Caco-2 (cell line): ENCODE measurements at regions not wholly inside any gene's neighbourhood (a gene's known extent, or its start where the extent isn't known, plus 50 kb on each side); places are given as distances from the start of the nearest gene placed in this dataset.

ENCODE experiments used
- BruUV-seq: library from RNA; stranded (reverse); fragments of 400-500 nt; replicated peaks from 2 replicates; lab custom pipeline; 2021; lab: Mats Ljungman, UMichigan
- CTCF ChIA-PET: fragments of 300-600 bp; sonication (Branson Sonifier 250); formaldehyde crosslinking; loops from one replicate; lab custom pipeline; 2022; ENCODE audit warnings: antibody characterized with exemption; lab: Charles Lee
- POLR2A ChIA-PET: fragments of 300-600 bp; sonication (Branson Sonifier 250); formaldehyde crosslinking; loops from one replicate; lab custom pipeline; 2022; ENCODE audit warnings: antibody characterized with exemption; lab: Charles Lee
- DNase-seq, 2 experiments: peaks; one replicate each; pipeline versions ENCODE4 v3.0.0 to v3.0.0-alpha.2; 2020 to 2022
- H3K27me3 ChIP-seq: replicated peaks from 2 replicates; pipeline ENCODE4 v1.6.0; 2011; ENCODE audit warnings: low read length; ENCODE audit not compliant: control insufficient read depth, insufficient read depth
- H3K36me3 ChIP-seq: 2 replicates; pipeline ENCODE4 v1.5.1; 2011; ENCODE audit warnings: low read length; ENCODE audit not compliant: control insufficient read depth, insufficient read depth
- H3K4me1 ChIP-seq: fragments of 250-450 bp; sonication (Bioruptor Pico); 2 replicates; pipeline ENCODE4 v1.5.1; 2020; ENCODE audit warnings: mild to moderate bottlenecking
- H3K4me3 ChIP-seq: 2 replicates; pipeline ENCODE4 v1.5.1; 2011; ENCODE audit warnings: low read depth, mild to moderate bottlenecking, control low read depth, low read length
- H3K9me3 ChIP-seq: fragments of 250-450 bp; sonication (Bioruptor Pico); 2 replicates; pipeline ENCODE4 v1.5.1; 2020; ENCODE audit warnings: mild to moderate bottlenecking, moderate library complexity
- H3K27ac Mint-ChIP-seq: one replicate; pipeline ENCODE4 v1.8.0; 2022; ENCODE audit warnings: mixed read lengths; ENCODE audit not compliant: unreplicated experiment
- H3K27me3 Mint-ChIP-seq: one replicate; pipeline ENCODE4 v1.8.0; 2022; ENCODE audit warnings: mixed read lengths; ENCODE audit not compliant: insufficient read depth, unreplicated experiment
- H3K36me3 Mint-ChIP-seq: one replicate; pipeline ENCODE4 v1.8.0; 2022; ENCODE audit warnings: mild to moderate bottlenecking, mixed read lengths; ENCODE audit not compliant: insufficient read depth, unreplicated experiment
- H3K4me1 Mint-ChIP-seq: one replicate; pipeline ENCODE4 v1.8.0; 2022; ENCODE audit warnings: low read depth, mixed read lengths; ENCODE audit not compliant: unreplicated experiment
- H3K4me3 Mint-ChIP-seq: one replicate; pipeline ENCODE4 v1.8.0; 2022; ENCODE audit warnings: mild to moderate bottlenecking, moderate library complexity, mixed read lengths; ENCODE audit not compliant: unreplicated experiment
- H3K9me3 Mint-ChIP-seq: one replicate; pipeline ENCODE4 v1.8.0; 2022; ENCODE audit warnings: mixed read lengths; ENCODE audit not compliant: unreplicated experiment
- CTCF ChIP-seq, 2 experiments: fragments of 200-600 bp in 1 of 2; IDR thresholded peaks; 1 replicate in 1 of 2; 2 replicates in 1 of 2; pipeline versions ENCODE4 v1.5.1 to v1.8.0; 2011 to 2022; ENCODE audit warnings: antibody characterized with exemption in 1 of 2, control low read depth in 1 of 2, inconsistent platforms in 1 of 2, low read depth in 1 of 2, low read length in 1 of 2, mild to moderate bottlenecking in 1 of 2, moderate library complexity in 1 of 2; ENCODE audit not compliant: insufficient read depth in 1 of 2, severe bottlenecking in 1 of 2, unreplicated experiment in 1 of 2
- intact Hi-C: fragments of 100-400 bp; cut with micrococcal nuclease; formaldehyde crosslinking; loops from one replicate; pipeline ENCODE4 v1.10.0; 2022; ENCODE audit not compliant: unreplicated experiment

- H3K27ac Mint-ChIP-seq = peak overlapping the region; percentile 1
- DNase-seq = no peak
- no peaks in the 10 kb centered on the region for H3K27me3 ChIP-seq
- no TSS peak for BruUV-seq
- H3K36me3 ChIP-seq = no peaks in the 10 kb centered on the region
- TF ChIP-seq CTCF (IDR thresholded peaks at IDR 0.05; ENCODE audit: insufficient read depth in 1 of 2, low read depth in 1 of 2, low read length in 1 of 2, severe bottlenecking in 1 of 2, unreplicated experiment in 1 of 2) = no peak
- H3K4me3 Mint-ChIP-seq = no peak overlapping the region
- intact Hi-C loops = no loop called here
- peaks cover 40% of the 10 kb centered on the region for H3K4me1 ChIP-seq
- no peak overlapping the region for H3K4me3 ChIP-seq
- no peaks in the 10 kb centered on the region for H3K27me3 Mint-ChIP-seq
- H3K9me3 ChIP-seq = no peaks in the 10 kb centered on the region; the same call in 1 of the 2 replicates
- H3K36me3 Mint-ChIP-seq = no peaks in the 10 kb centered on the region
- H3K9me3 Mint-ChIP-seq = no peaks in the 10 kb centered on the region
- CTCF ChIA-PET = no interaction called here
- POLR2A ChIA-PET = no interaction called here
- H3K4me1 Mint-ChIP-seq = peaks cover 47% of the 10 kb centered on the region
Measured at GRCh38 chr1:228852511-228853088, 117.3 kb downstream of the RHOU start.

GRCh38 chr1:228853191-228853590 is 117.9 kb downstream of the RHOU start:
- Histone ChIP-seq H3K27me3 (no peaks in the 10 kb centered on the region), H3K36me3 (no peaks in the 10 kb centered on the region), H3K9me3 (no peaks in the 10 kb centered on the region; the same call in 1 of the 2 replicates), H3K4me1 (peaks cover 34% of the 10 kb centered on the region), H3K4me3 (no peak overlapping the region)
- POLR2A ChIA-PET = no interaction called here
- peaks cover 49% of the 10 kb centered on the region for H3K4me1 Mint-ChIP-seq
- CTCF ChIA-PET = no interaction called here
- BruUV-seq = no TSS peak
- H3K27me3 Mint-ChIP-seq = no peaks in the 10 kb centered on the region
- no peak for DNase-seq
- no peak for TF ChIP-seq CTCF (IDR thresholded peaks at IDR 0.05; ENCODE audit: insufficient read depth in 1 of 2, low read depth in 1 of 2, low read length in 1 of 2, severe bottlenecking in 1 of 2, unreplicated experiment in 1 of 2)
- H3K9me3 Mint-ChIP-seq = no peaks in the 10 kb centered on the region
- no peak overlapping the region for H3K27ac Mint-ChIP-seq
- no peaks in the 10 kb centered on the region for H3K36me3 Mint-ChIP-seq
- intact Hi-C loops = no loop called here
- H3K4me3 Mint-ChIP-seq = no peak overlapping the region

GRCh38 chr1:228853637-228854036 is 118.4 kb downstream of the RHOU start:
- no peak overlapping the region for H3K4me3 Mint-ChIP-seq
- no peak overlapping the region for H3K4me3 ChIP-seq
- no peaks in the 10 kb centered on the region for H3K9me3 Mint-ChIP-seq
- ChIA-PET CTCF (no interaction called here), POLR2A (no interaction called here)
- no peaks in the 10 kb centered on the region; the same call in 1 of the 2 replicates for H3K9me3 ChIP-seq
- H3K4me1 ChIP-seq = peaks cover 29% of the 10 kb centered on the region
- no peaks in the 10 kb centered on the region for H3K27me3 ChIP-seq
- no peak for DNase-seq
- no peaks in the 10 kb centered on the region for H3K36me3 ChIP-seq
- no peaks in the 10 kb centered on the region for H3K27me3 Mint-ChIP-seq
- intact Hi-C loops = no loop called here
- BruUV-seq = no TSS peak
- H3K27ac Mint-ChIP-seq = no peak overlapping the region
- peaks cover 45% of the 10 kb centered on the region for H3K4me1 Mint-ChIP-seq
- no peak for TF ChIP-seq CTCF (IDR thresholded peaks at IDR 0.05; ENCODE audit: insufficient read depth in 1 of 2, low read depth in 1 of 2, low read length in 1 of 2, severe bottlenecking in 1 of 2, unreplicated experiment in 1 of 2)
- no peaks in the 10 kb centered on the region for H3K36me3 Mint-ChIP-seq
